ENCODE measurements at regions not wholly inside any gene's neighbourhood (a gene's known extent, or its start where the extent isn't known, plus 50 kb on each side); places are given as distances from the start of the nearest gene placed in this dataset.

- no peak for TF ChIP-seq FOXJ3 (CRISPR knock-in tag; IDR thresholded peaks at IDR 0.05)
- peak; percentile 44 to 77; a peak in 3 of 4 replicates for TF ChIP-seq KDM1A (IDR thresholded peaks at IDR 0.05)
- peak; percentile 13; the same call in 1 of the 2 replicates for TF ChIP-seq ZNF316 (IDR thresholded peaks at IDR 0.05)
- TF ChIP-seq, protein P1, sequence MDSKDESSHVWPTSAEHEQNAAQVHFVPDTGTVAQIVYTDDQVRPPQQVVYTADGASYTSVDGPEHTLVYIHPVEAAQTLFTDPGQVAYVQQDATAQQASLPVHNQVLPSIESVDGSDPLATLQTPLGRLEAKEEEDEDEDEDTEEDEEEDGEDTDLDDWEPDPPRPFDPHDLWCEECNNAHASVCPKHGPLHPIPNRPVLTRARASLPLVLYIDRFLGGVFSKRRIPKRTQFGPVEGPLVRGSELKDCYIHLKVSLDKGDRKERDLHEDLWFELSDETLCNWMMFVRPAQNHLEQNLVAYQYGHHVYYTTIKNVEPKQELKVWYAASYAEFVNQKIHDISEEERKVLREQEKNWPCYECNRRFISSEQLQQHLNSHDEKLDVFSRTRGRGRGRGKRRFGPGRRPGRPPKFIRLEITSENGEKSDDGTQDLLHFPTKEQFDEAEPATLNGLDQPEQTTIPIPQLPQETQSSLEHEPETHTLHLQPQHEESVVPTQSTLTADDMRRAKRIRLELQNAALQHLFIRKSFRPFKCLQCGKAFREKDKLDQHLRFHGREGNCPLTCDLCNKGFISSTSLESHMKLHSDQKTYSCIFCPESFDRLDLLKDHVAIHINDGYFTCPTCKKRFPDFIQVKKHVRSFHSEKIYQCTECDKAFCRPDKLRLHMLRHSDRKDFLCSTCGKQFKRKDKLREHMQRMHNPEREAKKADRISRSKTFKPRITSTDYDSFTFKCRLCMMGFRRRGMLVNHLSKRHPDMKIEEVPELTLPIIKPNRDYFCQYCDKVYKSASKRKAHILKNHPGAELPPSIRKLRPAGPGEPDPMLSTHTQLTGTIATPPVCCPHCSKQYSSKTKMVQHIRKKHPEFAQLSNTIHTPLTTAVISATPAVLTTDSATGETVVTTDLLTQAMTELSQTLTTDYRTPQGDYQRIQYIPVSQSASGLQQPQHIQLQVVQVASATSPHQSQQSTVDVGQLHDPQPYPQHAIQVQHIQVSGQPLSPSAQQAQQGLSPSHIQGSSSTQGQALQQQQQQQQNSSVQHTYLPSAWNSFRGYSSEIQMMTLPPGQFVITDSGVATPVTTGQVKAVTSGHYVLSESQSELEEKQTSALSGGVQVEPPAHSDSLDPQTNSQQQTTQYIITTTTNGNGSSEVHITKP (IDR thresholded peaks at IDR 0.05; ENCODE audit: partially characterized antibody): peak; percentile 19
- no peak for TF ChIP-seq PATZ1 (CRISPR knock-in tag; IDR thresholded peaks at IDR 0.05; ENCODE audit: borderline replicate concordance)
- TF ChIP-seq NFIX (CRISPR knock-in tag; IDR thresholded peaks at IDR 0.05; ENCODE audit: low read depth): no peak
- TF ChIP-seq ZNF280A (IDR thresholded peaks at IDR 0.05; ENCODE audit: low read depth, partially characterized antibody): no peak
- TF ChIP-seq CREB3L1 (IDR thresholded peaks at IDR 0.05; ENCODE audit: borderline replicate concordance, low read depth): no peak
- TF ChIP-seq ZBTB17 (CRISPR knock-in tag; IDR thresholded peaks at IDR 0.05): no peak
Observed at GRCh38 chr5:42912184-42912798, 100.6 kb upstream of the SELENOP start (continued).

Measured in K562 (cell line).